ENCODE measurements at regions not wholly inside any gene's neighbourhood (a gene's known extent, or its start where the extent isn't known, plus 50 kb on each side); places are given as distances from the start of the nearest gene placed in this dataset.

DNA sequence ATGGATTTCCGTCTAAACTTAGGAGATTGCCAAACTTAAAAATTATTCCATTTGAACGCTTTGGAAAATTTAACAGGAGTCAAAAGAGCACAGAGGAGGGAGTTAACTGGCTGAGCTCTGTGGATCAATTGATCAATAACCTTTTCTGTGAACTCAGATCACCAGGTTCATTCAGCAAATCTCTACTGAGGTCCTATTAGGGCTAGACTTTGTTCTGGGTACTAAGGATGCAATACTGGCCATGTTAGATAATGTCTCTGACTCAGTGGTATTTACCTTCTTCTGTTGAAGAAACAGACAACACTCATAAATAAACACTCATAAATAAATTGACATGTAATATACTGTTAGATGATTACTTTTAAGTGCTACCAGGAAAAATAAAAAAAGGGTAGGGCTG, 323.4 kb upstream of the SUCLG2 start:
- Histone ChIP-seq H3K9me3 (ENCODE audit: low read length) (no peaks in the 10 kb centered on the region), H3K4me1 (ENCODE audit: insufficient read depth, low read length, severe bottlenecking) (no peaks in the 10 kb centered on the region), H4K20me1 (ENCODE audit: insufficient read depth, low read length) (no peaks in the 10 kb centered on the region), H3K4me3 (ENCODE audit: low read depth, low read length, poor library complexity, severe bottlenecking) (no peak overlapping the region), H3K9me2 (ENCODE audit: low read depth, low read length) (no peaks in the 10 kb centered on the region), H3K4me2 (ENCODE audit: low read length) (no peak overlapping the region), H3K27me3 (ENCODE audit: insufficient read depth, low read length) (no peaks in the 10 kb centered on the region), H2AFZ (ENCODE audit: low read length) (no peak overlapping the region), H3K9ac (ENCODE audit: low read length) (no peak overlapping the region), H3K36me3 (ENCODE audit: insufficient read depth, low read length) (no peaks in the 10 kb centered on the region), H3K79me2 (ENCODE audit: insufficient read depth, low read length) (no peaks in the 10 kb centered on the region), H3F3A (ENCODE audit: insufficient read depth, low read length) (no peaks in the 10 kb centered on the region), H3K27ac (ENCODE audit: low read depth, low read length, poor library complexity, severe bottlenecking) (no peak overlapping the region)
- no peak for TF ChIP-seq EZH2 (IDR thresholded peaks at IDR 0.05; ENCODE audit: borderline replicate concordance, low read length)
- TF ChIP-seq, protein P1, sequence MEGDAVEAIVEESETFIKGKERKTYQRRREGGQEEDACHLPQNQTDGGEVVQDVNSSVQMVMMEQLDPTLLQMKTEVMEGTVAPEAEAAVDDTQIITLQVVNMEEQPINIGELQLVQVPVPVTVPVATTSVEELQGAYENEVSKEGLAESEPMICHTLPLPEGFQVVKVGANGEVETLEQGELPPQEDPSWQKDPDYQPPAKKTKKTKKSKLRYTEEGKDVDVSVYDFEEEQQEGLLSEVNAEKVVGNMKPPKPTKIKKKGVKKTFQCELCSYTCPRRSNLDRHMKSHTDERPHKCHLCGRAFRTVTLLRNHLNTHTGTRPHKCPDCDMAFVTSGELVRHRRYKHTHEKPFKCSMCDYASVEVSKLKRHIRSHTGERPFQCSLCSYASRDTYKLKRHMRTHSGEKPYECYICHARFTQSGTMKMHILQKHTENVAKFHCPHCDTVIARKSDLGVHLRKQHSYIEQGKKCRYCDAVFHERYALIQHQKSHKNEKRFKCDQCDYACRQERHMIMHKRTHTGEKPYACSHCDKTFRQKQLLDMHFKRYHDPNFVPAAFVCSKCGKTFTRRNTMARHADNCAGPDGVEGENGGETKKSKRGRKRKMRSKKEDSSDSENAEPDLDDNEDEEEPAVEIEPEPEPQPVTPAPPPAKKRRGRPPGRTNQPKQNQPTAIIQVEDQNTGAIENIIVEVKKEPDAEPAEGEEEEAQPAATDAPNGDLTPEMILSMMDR (IDR thresholded peaks at IDR 0.05; ENCODE audit: low read length), result no peak

DNA sequence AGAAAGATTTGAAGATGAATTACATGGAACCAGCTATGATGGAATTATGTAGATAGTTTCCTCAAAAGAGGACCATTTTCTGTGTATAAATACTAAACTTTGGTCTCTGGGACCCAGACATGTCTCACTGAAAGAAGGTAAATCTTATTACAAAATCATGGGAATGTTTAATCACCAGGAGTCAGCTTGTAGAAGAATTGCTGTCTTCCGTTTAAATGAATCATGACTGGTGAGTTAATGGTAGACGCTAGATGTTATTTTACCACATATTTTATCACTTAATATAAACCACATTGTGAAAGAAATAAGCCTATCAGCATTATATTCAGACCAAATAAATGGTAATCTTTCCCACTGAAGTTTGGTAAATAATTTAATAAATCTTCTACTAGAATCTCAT, 322.3 kb upstream of the SUCLG2 start:
- H3K27ac ChIP-seq (ENCODE audit: low read depth, low read length, poor library complexity, severe bottlenecking), result no peak overlapping the region
- no peak for TF ChIP-seq EZH2 (IDR thresholded peaks at IDR 0.05; ENCODE audit: borderline replicate concordance, low read length)
- TF ChIP-seq, protein P1 (IDR thresholded peaks at IDR 0.05; ENCODE audit: low read length), result no peak
- no peaks in the 10 kb centered on the region for H3K9me2 ChIP-seq (ENCODE audit: low read depth, low read length)
- H2AFZ ChIP-seq (ENCODE audit: low read length), result no peak overlapping the region
- H3K4me3 ChIP-seq (ENCODE audit: low read depth, low read length, poor library complexity, severe bottlenecking), result no peak overlapping the region
- H3K79me2 ChIP-seq (ENCODE audit: insufficient read depth, low read length), result no peaks in the 10 kb centered on the region
- no peaks in the 10 kb centered on the region for H4K20me1 ChIP-seq (ENCODE audit: insufficient read depth, low read length)
- H3K9ac ChIP-seq (ENCODE audit: low read length), result no peak overlapping the region
- no peaks in the 10 kb centered on the region for H3K27me3 ChIP-seq (ENCODE audit: insufficient read depth, low read length)
- no peak overlapping the region for H3K4me2 ChIP-seq (ENCODE audit: low read length)
- no peaks in the 10 kb centered on the region for H3K4me1 ChIP-seq (ENCODE audit: insufficient read depth, low read length, severe bottlenecking)
- no peaks in the 10 kb centered on the region for H3K9me3 ChIP-seq (ENCODE audit: low read length)
- no peaks in the 10 kb centered on the region for H3F3A ChIP-seq (ENCODE audit: insufficient read depth, low read length)
- no peaks in the 10 kb centered on the region for H3K36me3 ChIP-seq (ENCODE audit: insufficient read depth, low read length)

GRCh38 chr3:67964596-67964995, 310.2 kb upstream of the SUCLG2 start:
- Histone ChIP-seq H3K4me3 (ENCODE audit: low read depth, low read length, poor library complexity, severe bottlenecking) (no peak overlapping the region), H3K27ac (ENCODE audit: low read depth, low read length, poor library complexity, severe bottlenecking) (no peak overlapping the region), H2AFZ (ENCODE audit: low read length) (no peak overlapping the region), H3K79me2 (ENCODE audit: insufficient read depth, low read length) (no peaks in the 10 kb centered on the region), H4K20me1 (ENCODE audit: insufficient read depth, low read length) (no peaks in the 10 kb centered on the region), H3K9ac (ENCODE audit: low read length) (no peak overlapping the region), H3K9me2 (ENCODE audit: low read depth, low read length) (no peaks in the 10 kb centered on the region), H3K4me1 (ENCODE audit: insufficient read depth, low read length, severe bottlenecking) (no peaks in the 10 kb centered on the region), H3K36me3 (ENCODE audit: insufficient read depth, low read length) (no peaks in the 10 kb centered on the region), H3F3A (ENCODE audit: insufficient read depth, low read length) (no peaks in the 10 kb centered on the region), H3K27me3 (ENCODE audit: insufficient read depth, low read length) (no peaks in the 10 kb centered on the region), H3K4me2 (ENCODE audit: low read length) (no peak overlapping the region), H3K9me3 (ENCODE audit: low read length) (no peaks in the 10 kb centered on the region)
- TF ChIP-seq, protein P1 (IDR thresholded peaks at IDR 0.05; ENCODE audit: low read length), result no peak
- no peak for TF ChIP-seq EZH2 (IDR thresholded peaks at IDR 0.05; ENCODE audit: borderline replicate concordance, low read length)

All from OCI-LY1 (cell line).